ENCODE measurements at regions not wholly inside any gene's neighbourhood (a gene's known extent, or its start where the extent isn't known, plus 50 kb on each side); places are given as distances from the start of the nearest gene placed in this dataset.
"Not testable (repeated sequence)": the region's sequence is repeated elsewhere in the genome, so short reads cannot be mapped to it uniquely, and the experiment has no call there.

DNA sequence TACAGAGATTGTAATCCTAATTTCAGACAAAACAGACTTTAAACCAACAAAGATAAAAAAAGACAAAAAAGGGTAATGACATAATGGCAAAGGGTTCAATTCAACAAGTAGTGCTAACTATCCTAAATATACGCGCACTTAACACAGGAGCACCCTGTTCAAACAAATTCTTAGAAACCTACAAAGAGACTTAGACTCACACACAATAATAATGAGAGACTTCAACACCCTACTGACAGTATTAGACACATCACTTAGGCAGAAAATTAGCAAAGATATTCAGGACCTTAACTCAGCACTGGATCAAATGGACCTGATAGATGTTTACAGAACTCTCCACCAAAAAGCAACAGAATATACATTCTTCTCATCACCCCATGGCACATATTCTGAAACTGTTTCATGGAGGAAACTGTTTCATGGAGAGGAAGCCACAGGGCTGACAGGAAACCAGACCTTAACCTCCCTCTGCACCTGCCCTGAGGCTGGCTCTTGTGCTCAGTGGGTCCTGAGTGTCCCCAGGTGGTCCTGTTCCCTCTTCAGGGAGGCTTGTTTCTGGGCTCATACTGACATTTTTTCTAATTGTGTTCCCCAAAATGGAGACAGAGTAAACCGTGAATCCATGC lies 54.7 kb downstream of the OR4M2 start:
- not testable (repeated sequence) for H3K4me3 Mint-ChIP-seq; H3K4me1 Mint-ChIP-seq; H3K36me3 Mint-ChIP-seq; H3K27ac Mint-ChIP-seq; H3K9me3 Mint-ChIP-seq; DNase-seq; H3K27me3 Mint-ChIP-seq (ENCODE audit: low read depth in 3 of 3)

DNA sequence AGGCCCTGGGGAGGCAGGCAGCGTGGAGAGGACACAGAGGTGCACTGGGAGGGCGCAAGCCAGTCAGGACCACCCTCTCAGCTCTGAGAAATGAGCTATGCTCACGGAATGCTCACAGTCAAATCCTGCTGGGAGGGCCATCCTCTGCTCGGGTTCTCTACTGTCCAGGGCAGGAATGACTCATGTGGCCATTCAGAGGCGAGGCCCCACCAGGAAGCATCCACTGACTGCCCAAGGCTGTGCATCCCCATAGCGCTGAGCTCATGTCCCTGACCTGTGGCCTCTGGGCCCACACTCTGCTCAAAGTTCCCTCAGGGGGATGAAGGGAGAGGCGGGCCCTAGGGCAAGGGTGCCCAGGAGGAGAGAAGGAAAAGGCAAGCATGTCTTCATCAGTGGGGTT lies 57.2 kb downstream of the OR4M2 start:
- not testable (repeated sequence) for H3K27ac Mint-ChIP-seq; H3K4me1 Mint-ChIP-seq; H3K36me3 Mint-ChIP-seq; H3K4me3 Mint-ChIP-seq; H3K27me3 Mint-ChIP-seq (ENCODE audit: low read depth in 3 of 3); H3K9me3 Mint-ChIP-seq; DNase-seq

DNA sequence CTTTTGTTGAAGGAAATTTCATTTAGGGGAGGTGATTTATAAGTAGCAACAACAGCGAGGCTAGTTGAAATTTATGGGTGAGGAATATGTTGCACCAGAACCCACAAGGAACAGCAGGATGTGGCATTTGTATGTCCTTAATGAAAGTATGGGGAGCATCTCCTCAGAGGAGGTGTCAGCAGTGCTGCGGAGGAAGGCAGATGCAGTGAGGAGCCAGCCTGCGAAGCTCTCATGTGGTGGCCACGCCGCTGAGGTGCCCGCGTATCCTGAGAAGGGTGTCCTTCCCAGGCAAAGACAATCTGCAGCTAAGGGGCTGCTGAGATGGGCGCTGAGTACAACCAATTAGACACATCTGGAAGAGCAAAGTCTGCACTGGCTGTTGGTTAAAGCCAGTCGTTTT lies 60.8 kb downstream of the OR4M2 start:
- DNase-seq; H3K4me3 Mint-ChIP-seq; H3K36me3 Mint-ChIP-seq; H3K27me3 Mint-ChIP-seq (ENCODE audit: low read depth in 3 of 3); H3K4me1 Mint-ChIP-seq; H3K9me3 Mint-ChIP-seq; H3K27ac Mint-ChIP-seq: not testable (repeated sequence)

DNA sequence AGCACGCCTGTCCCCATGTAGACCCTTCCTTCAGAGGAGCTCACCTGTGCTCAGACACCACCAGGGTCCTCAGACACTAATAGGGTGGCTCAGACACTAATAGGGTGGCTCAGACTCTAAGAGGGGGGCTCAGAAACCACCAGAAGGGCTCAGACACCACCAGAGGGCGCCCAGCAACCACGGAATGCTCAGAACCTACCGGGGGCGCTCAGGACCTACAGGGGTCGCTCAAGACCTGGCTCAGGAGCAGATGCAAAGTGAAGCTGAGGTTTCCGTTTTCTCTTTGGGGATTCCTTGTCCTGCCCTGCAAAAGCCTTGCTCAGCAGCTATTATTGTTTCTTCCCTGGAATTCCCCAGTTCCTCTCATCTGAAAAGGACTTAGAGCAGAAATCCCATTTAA lies 67.8 kb downstream of the OR4M2 start:
- not testable (repeated sequence) for DNase-seq; H3K4me1 Mint-ChIP-seq; H3K27ac Mint-ChIP-seq; H3K4me3 Mint-ChIP-seq; H3K9me3 Mint-ChIP-seq; H3K36me3 Mint-ChIP-seq; H3K27me3 Mint-ChIP-seq (ENCODE audit: low read depth in 3 of 3)

DNA sequence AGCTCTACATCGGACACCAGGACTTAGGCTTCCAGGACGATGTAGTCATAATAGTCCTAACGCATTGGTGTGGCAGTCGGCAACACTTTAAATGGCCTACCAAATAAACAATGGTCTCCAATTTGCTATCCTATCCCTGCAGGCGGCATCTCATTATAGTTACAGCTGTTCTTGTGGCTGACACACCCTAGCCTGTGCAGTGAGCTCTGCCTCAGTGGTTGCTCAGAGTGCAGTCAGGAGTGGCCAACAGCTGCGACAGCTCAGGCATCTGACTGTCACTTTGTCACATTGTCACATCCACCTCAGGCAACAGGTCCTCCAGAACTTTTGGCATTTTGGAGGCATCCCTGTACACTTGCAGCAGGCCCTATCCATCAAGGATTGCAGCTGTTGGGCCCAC lies 77.9 kb downstream of the OR4M2 start:
- H3K27ac Mint-ChIP-seq; DNase-seq; H3K9me3 Mint-ChIP-seq; H3K4me1 Mint-ChIP-seq; H3K36me3 Mint-ChIP-seq; H3K4me3 Mint-ChIP-seq; H3K27me3 Mint-ChIP-seq (ENCODE audit: low read depth in 3 of 3): not testable (repeated sequence)

DNA sequence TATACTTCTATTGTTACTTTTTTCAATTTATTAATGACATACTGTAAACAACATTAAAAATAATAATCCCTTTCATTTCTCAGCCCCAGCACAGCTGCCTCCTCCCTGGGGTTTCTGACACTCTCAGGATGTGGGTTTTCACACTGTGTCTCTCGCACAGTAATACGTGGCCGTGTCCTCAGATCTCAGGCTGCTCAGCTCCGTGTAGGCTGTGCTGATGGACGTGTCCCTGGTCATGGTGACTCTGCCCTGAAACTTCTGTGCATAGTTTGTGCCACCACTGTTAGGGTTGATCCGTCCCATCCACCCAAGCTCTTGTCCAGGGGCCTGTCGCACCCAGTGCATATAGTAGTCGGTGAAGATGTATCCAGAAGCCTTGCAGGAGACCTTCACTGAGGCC lies 80.0 kb downstream of the OR4M2 start:
- H3K27me3 Mint-ChIP-seq (ENCODE audit: low read depth in 3 of 3); H3K4me3 Mint-ChIP-seq; H3K27ac Mint-ChIP-seq; H3K4me1 Mint-ChIP-seq; H3K9me3 Mint-ChIP-seq; H3K36me3 Mint-ChIP-seq; DNase-seq: not testable (repeated sequence)

DNA sequence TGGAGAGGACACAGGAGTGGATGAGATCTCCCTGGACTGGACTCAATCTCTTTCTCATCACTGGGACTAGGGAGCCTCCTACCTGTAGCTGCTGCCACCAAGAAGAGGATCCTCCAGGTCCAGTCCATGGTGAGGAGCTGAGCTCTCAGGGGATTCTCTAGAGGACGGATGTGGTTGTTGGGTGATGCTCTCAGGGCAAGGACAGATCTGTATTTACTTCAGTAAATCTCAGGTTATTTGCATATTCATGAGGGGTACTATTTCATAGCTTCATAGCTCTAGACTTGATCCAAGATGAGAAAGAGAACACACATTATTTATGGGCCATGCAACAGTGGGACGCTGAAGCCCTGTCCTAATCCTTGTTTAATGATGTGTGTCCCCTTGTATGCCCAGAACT lies 80.4 kb downstream of the OR4M2 start:
- H3K36me3 Mint-ChIP-seq; H3K4me1 Mint-ChIP-seq; H3K9me3 Mint-ChIP-seq; DNase-seq; H3K27me3 Mint-ChIP-seq (ENCODE audit: low read depth in 3 of 3); H3K4me3 Mint-ChIP-seq; H3K27ac Mint-ChIP-seq: not testable (repeated sequence)

DNA sequence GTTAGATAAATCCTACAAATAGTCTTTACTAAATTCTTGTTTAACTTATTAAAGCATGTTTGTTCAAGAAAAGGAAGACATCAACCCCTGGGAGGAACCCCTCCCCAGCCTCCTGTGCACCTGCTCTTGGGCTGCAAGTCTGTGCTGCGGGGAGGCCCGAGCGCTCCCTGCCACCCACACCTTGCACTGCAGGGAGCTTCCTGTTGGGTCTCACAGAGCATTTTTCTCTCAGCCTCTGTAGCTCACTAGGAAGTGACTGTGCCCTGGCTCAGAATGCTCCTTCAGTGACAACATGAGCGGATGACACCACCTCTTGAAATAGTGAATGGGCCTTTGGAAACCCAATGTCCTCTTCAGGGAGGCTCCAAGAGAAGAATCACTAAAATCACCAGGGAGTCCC lies 81.1 kb downstream of the OR4M2 start:
- DNase-seq; H3K9me3 Mint-ChIP-seq; H3K4me3 Mint-ChIP-seq; H3K27me3 Mint-ChIP-seq (ENCODE audit: low read depth in 3 of 3); H3K27ac Mint-ChIP-seq; H3K4me1 Mint-ChIP-seq; H3K36me3 Mint-ChIP-seq: not testable (repeated sequence)

DNA sequence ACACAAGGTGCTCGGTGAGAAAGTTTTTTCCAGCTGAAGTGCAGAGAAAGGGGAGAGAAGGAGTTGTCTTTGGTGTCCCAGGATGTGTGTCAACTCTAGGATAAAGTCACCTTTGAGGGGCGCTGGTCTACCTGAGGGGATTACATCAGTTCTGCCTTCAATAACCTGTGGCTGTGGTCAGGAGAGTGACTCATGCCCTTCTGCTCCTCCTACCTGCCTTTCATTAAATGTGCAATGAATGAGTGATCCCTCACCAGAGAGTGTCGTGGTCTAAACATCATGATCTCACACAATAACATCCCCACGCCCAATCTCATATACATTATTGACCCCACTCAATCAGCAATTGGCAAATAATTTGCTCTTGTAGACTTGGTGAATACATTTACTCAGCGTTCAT lies 83.4 kb downstream of the OR4M2 start:
- H3K4me1 Mint-ChIP-seq; DNase-seq; H3K36me3 Mint-ChIP-seq; H3K27ac Mint-ChIP-seq; H3K9me3 Mint-ChIP-seq; H3K27me3 Mint-ChIP-seq (ENCODE audit: low read depth in 3 of 3); H3K4me3 Mint-ChIP-seq: not testable (repeated sequence)

DNA sequence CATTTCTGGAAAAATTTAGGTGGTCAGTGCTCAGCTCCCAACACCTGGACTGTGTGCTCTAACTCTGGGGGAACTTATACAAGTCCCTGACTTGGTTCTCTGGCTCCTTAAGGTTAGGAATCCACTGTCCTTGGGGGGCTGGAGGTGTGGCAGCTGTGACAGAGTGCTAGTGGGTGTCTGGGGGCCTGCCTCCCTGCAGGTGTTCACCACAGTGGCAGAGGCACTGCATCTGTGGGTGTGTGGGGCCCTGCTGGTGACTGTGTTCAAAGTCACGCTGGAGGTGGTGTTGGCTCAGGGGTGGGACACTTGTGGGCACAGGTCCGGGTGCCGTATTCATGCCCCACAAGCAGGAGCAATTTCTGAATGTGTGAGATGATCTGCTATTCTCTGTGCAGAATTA lies 87.2 kb downstream of the OR4M2 start:
- not testable (repeated sequence) for H3K27ac Mint-ChIP-seq; H3K4me1 Mint-ChIP-seq; H3K27me3 Mint-ChIP-seq (ENCODE audit: low read depth in 3 of 3); H3K36me3 Mint-ChIP-seq; H3K9me3 Mint-ChIP-seq; H3K4me3 Mint-ChIP-seq
- DNase-seq, result peak; percentile 33 to 45 (median 33)

DNA sequence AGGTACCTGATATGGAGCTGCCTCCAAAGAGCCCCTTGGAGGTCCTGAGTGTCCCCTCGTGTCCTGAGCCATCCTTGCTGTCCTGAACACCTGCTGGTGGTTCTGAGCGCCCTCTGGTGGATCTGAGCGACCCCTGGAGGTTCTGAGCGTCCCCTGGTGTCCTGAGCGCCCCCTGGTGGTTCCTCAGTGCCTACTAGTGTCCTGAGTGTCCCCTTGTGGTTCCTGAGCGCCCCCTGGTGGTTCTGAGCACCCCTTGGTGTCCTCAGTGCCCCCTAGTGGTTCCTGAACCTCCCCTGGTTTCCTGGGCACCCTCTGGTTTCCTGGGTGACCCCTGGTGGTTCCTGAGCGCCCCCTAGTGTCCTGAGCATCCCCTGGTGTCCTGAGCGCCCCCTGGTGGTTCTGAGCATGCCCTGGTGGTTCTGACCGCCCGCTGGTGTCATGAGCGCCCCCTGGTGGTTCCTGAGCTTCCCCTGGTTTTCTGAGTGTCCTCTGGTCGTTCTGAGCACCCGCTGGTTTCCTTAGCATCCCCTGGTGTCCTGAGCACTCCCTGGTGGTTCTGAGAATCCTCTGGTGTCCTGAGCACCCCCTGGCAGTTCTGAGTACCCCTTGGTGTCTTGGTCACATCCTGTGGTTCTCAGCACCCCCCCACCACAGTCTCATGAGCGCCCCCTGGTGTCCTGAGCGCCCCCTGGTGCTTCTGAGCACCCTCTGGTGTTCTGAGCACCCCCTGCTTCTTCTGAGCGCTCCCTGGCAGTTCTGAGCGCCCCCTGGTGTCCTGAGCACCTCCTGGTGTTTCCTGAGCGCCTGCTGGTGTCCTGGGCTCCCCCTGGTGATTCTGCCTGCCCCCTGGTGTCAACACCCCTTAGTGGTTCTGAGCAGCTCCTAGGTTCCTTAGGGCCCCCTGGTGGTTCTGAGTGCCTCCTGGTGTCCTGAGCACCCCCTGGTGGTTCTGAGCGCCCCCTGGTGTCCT lies 93.0 kb downstream of the OR4M2 start:
- not testable (repeated sequence) for DNase-seq; H3K36me3 Mint-ChIP-seq; H3K4me3 Mint-ChIP-seq; H3K27me3 Mint-ChIP-seq (ENCODE audit: low read depth in 3 of 3); H3K9me3 Mint-ChIP-seq; H3K27ac Mint-ChIP-seq; H3K4me1 Mint-ChIP-seq

DNA sequence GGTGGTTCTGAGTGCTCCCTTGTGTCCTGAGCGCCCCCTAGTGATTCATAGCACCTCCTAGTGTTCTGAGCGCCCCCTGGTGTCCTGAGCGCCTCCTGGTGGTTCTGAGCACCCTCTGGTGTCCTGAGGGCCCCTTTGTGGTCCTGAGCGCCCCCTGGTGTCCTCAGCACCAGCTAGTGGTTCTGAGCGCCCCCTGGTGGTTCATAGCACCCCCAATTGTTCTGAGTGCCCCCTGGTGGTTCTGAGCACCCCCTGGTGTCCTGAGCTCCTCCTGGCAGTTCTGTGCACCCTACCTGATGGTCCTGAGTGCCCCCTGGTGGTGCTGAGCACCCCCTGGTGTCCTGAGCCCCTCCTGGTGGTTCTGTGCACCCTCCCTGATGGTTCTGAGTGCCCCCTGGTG lies 93.8 kb downstream of the OR4M2 start:
- not testable (repeated sequence) for H3K27me3 Mint-ChIP-seq (ENCODE audit: low read depth in 3 of 3); H3K4me1 Mint-ChIP-seq; DNase-seq; H3K36me3 Mint-ChIP-seq; H3K27ac Mint-ChIP-seq; H3K4me3 Mint-ChIP-seq; H3K9me3 Mint-ChIP-seq

DNA sequence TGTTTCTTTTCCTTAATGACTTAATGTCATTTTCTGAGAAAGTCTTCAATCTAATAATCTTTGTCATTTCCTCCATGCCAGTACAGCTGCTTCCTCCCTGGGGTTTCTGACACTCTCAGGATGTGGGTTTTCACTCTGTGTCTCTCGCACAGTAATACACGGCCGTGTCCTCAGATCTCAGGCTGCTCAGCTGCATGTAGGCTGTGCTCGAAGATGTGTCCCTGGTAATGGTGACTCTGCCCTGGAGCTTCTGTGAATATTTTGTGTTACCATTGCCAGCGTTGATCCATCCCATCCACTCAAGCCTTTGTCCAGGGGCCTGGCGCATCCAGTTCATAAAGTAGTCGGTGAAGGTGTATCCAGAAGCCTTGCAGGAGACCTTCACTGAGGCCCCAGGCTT lies 97.6 kb downstream of the OR4M2 start:
- H3K4me1 Mint-ChIP-seq; H3K4me3 Mint-ChIP-seq; H3K9me3 Mint-ChIP-seq; H3K27me3 Mint-ChIP-seq (ENCODE audit: low read depth in 3 of 3); H3K27ac Mint-ChIP-seq; H3K36me3 Mint-ChIP-seq; DNase-seq: not testable (repeated sequence)

DNA sequence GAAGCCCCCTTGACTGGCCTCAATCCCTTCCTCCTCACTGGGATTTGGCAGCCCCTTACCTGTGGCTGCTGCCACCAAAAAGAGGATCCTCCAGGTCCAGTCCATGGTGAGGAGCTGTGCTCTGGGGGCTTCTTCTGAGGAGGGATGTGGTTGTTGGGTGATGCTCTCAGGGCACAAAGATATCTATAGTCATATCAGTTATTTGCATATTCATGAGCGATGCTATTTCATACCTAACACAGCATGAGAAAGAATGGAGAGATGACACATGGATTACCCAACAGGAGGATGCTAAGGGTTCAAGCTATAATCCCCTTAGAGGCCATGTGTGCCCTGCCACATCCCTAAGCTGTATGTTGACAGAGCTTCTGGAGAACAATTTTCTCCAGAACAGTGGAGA lies 98.1 kb downstream of the OR4M2 start:
- H3K27ac Mint-ChIP-seq; H3K4me1 Mint-ChIP-seq; H3K36me3 Mint-ChIP-seq; H3K9me3 Mint-ChIP-seq; H3K27me3 Mint-ChIP-seq (ENCODE audit: low read depth in 3 of 3); DNase-seq; H3K4me3 Mint-ChIP-seq: not testable (repeated sequence)

DNA sequence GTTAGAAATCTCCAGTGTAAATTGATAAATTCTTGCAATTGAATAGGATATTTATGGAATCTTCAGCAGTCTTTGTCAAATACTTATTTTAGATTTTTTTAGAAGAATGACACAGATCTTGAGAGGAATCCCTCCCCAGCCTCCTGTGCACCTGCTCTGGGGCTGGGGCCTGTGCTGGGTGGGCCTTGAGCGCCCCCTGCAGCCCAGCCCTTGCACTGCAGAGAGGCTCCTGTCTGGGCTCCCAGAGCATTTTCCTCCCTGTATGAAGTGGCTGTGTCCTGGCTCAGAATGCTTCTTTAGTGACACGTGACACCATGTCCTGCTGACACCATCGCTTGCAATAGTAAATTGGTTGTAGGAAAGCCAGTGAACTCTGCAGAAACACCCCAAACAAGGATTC lies 98.7 kb downstream of the OR4M2 start:
- not testable (repeated sequence) for DNase-seq; H3K36me3 Mint-ChIP-seq; H3K27ac Mint-ChIP-seq; H3K4me3 Mint-ChIP-seq; H3K9me3 Mint-ChIP-seq; H3K4me1 Mint-ChIP-seq; H3K27me3 Mint-ChIP-seq (ENCODE audit: low read depth in 3 of 3)
